Esophagus muscularis mucosa (tissue), 2 donors: ENCODE measurements at regions not wholly inside any gene's neighbourhood (a gene's known extent, or its start where the extent isn't known, plus 50 kb on each side); places are given as distances from the start of the nearest gene placed in this dataset.

ENCODE experiments used
- EP300 ChIP-seq: sonication (generic); formaldehyde crosslinking; IDR thresholded peaks from one replicate; pipeline ENCODE4 v1.6.1; 2017; ENCODE audit warnings: antibody characterized with exemption
- POLR2A ChIP-seq: fragments of 450-650 bp; IDR thresholded peaks from one replicate; pipeline ENCODE4 v1.6.1; 2017; ENCODE audit warnings: antibody characterized with exemption, moderate library complexity, mild to moderate bottlenecking, low read depth

- TF ChIP-seq EP300 (no peak), POLR2A (no peak)
Observed at GRCh38 chr5:63602971-63603370, 359.3 kb downstream of the HTR1A start.
